Central memory CD8-positive, alpha-beta T cell (primary cell): ENCODE measurements at regions not wholly inside any gene's neighbourhood (a gene's known extent, or its start where the extent isn't known, plus 50 kb on each side); places are given as distances from the start of the nearest gene placed in this dataset.
A peak's percentile ranks its signal among the peaks of the same experiment; 100 is the strongest.
"Not testable (repeated sequence)": the region's sequence is repeated elsewhere in the genome, so short reads cannot be mapped to it uniquely, and the experiment has no call there.

ENCODE experiments used
- ATAC-seq: fragments of 150-1000 bp; cut with Tn5 transposase; replicated peaks from 2 replicates; pipeline ENCODE4 v1.10.0; 2022; ENCODE audit warnings: mild to moderate bottlenecking, moderate FRiP score, moderate number of reproducible peaks; ENCODE audit not compliant: poor library complexity, severe bottlenecking; ENCODE audit errors: extremely low read depth
- DNase-seq, 2 donors: peaks; one replicate each; pipeline ENCODE4 v3.0.0; 2021; ENCODE audit warnings: low spot score in 2 of 2
- H3K27ac Mint-ChIP-seq: one replicate; pipeline ENCODE4 v1.8.0; 2022; ENCODE audit warnings: low read depth, mild to moderate bottlenecking, moderate library complexity, mixed read lengths
- H3K27me3 Mint-ChIP-seq: one replicate; pipeline ENCODE4 v1.8.0; 2022; ENCODE audit warnings: mixed read lengths
- H3K36me3 Mint-ChIP-seq: one replicate; pipeline ENCODE4 v1.8.0; 2022; ENCODE audit warnings: mild to moderate bottlenecking, moderate library complexity, mixed read lengths; ENCODE audit not compliant: insufficient read depth
- H3K4me1 Mint-ChIP-seq: one replicate; pipeline ENCODE4 v1.8.0; 2022; ENCODE audit warnings: mixed read lengths
- H3K4me3 Mint-ChIP-seq: one replicate; pipeline ENCODE4 v1.8.0; 2022; ENCODE audit warnings: mild to moderate bottlenecking, moderate library complexity, mixed read lengths
- H3K9me3 Mint-ChIP-seq: one replicate; pipeline ENCODE4 v1.8.0; 2022; ENCODE audit warnings: mixed read lengths

- Mint-ChIP-seq H3K36me3 (peaks cover 6% of the 10 kb centered on the region), H3K9me3 (no peaks in the 10 kb centered on the region), H3K4me1 (peaks cover 34% of the 10 kb centered on the region), H3K27me3 (no peaks in the 10 kb centered on the region), H3K27ac (peak overlapping the region; percentile 69), H3K4me3 (peak overlapping the region; percentile 80)
- no peak for DNase-seq
- ATAC-seq = no peak
Measured at GRCh38 chr10:3666525-3667302, 118.3 kb downstream of the KLF6 start.

- DNase-seq (no peak), ATAC-seq (no peak)
- Mint-ChIP-seq H3K4me3 (no peak overlapping the region), H3K27me3 (no peaks in the 10 kb centered on the region), H3K4me1 (peaks cover 34% of the 10 kb centered on the region), H3K9me3 (no peaks in the 10 kb centered on the region), H3K36me3 (peaks cover 6% of the 10 kb centered on the region), H3K27ac (no peak overlapping the region)
Measured at GRCh38 chr10:3665316-3665908, 119.6 kb downstream of the KLF6 start.

GRCh38 chr10:3662775-3663174 is 122.2 kb downstream of the KLF6 start:
- H3K4me1 Mint-ChIP-seq = peaks cover 11% of the 10 kb centered on the region
- no peak overlapping the region for H3K4me3 Mint-ChIP-seq
- no peak overlapping the region for H3K27ac Mint-ChIP-seq
- ATAC-seq (no peak), DNase-seq (no peak)
- no peaks in the 10 kb centered on the region for H3K9me3 Mint-ChIP-seq
- H3K36me3 Mint-ChIP-seq = peaks cover 3% of the 10 kb centered on the region
- no peaks in the 10 kb centered on the region for H3K27me3 Mint-ChIP-seq

- no peak for ATAC-seq
- peaks cover 1% of the 10 kb centered on the region for H3K27me3 Mint-ChIP-seq
Measured at GRCh38 chr10:3661271-3661670, 123.7 kb downstream of the KLF6 start.

GRCh38 chr10:3660753-3661152 is 124.3 kb downstream of the KLF6 start:
- no peak overlapping the region for H3K4me3 Mint-ChIP-seq
- H3K27ac Mint-ChIP-seq = no peak overlapping the region
- H3K9me3 Mint-ChIP-seq = no peaks in the 10 kb centered on the region
- H3K27me3 Mint-ChIP-seq = peaks cover 6% of the 10 kb centered on the region
- H3K4me1 Mint-ChIP-seq = no peaks in the 10 kb centered on the region
- DNase-seq (no peak), ATAC-seq (no peak)
- H3K36me3 Mint-ChIP-seq = peaks cover 1% of the 10 kb centered on the region

More at GRCh38 chr10:3661271-3661670, 123.7 kb downstream of the KLF6 start:
- no peaks in the 10 kb centered on the region for H3K4me1 Mint-ChIP-seq
- no peak overlapping the region for H3K27ac Mint-ChIP-seq
- peaks cover 2% of the 10 kb centered on the region for H3K36me3 Mint-ChIP-seq
- no peak overlapping the region for H3K4me3 Mint-ChIP-seq
- DNase-seq = no peak
- no peaks in the 10 kb centered on the region for H3K9me3 Mint-ChIP-seq

GRCh38 chr10:3659203-3659917 is 125.6 kb downstream of the KLF6 start:
- H3K36me3 Mint-ChIP-seq = peaks cover 3% of the 10 kb centered on the region
- ATAC-seq = no peak

GRCh38 chr10:3658766-3659165 is 126.2 kb downstream of the KLF6 start:
- no peaks in the 10 kb centered on the region for H3K4me1 Mint-ChIP-seq
- no peaks in the 10 kb centered on the region for H3K9me3 Mint-ChIP-seq
- peaks cover 16% of the 10 kb centered on the region for H3K27me3 Mint-ChIP-seq
- no peak overlapping the region for H3K4me3 Mint-ChIP-seq
- DNase-seq (no peak), ATAC-seq (no peak)
- peaks cover 3% of the 10 kb centered on the region for H3K36me3 Mint-ChIP-seq
- H3K27ac Mint-ChIP-seq = no peak overlapping the region

More at GRCh38 chr10:3659203-3659917, 125.6 kb downstream of the KLF6 start:
- Mint-ChIP-seq H3K4me3 (no peak overlapping the region), H3K9me3 (no peaks in the 10 kb centered on the region), H3K27ac (no peak overlapping the region), H3K27me3 (peaks cover 16% of the 10 kb centered on the region), H3K4me1 (no peaks in the 10 kb centered on the region)
- no peak for DNase-seq

- peaks cover 2% of the 10 kb centered on the region for H3K36me3 Mint-ChIP-seq
- no peak overlapping the region for H3K4me3 Mint-ChIP-seq
- peaks cover 16% of the 10 kb centered on the region for H3K27me3 Mint-ChIP-seq
- no peak for DNase-seq
- peaks cover 8% of the 10 kb centered on the region for H3K4me1 Mint-ChIP-seq
- H3K27ac Mint-ChIP-seq = no peak overlapping the region
- no peaks in the 10 kb centered on the region for H3K9me3 Mint-ChIP-seq
- no peak for ATAC-seq
Measured at GRCh38 chr10:3656214-3656613, 128.8 kb downstream of the KLF6 start.

- ATAC-seq = no peak
- no peaks in the 10 kb centered on the region for H3K9me3 Mint-ChIP-seq
- H3K4me3 Mint-ChIP-seq = no peak overlapping the region
- no peak overlapping the region for H3K27ac Mint-ChIP-seq
- H3K4me1 Mint-ChIP-seq = peaks cover 8% of the 10 kb centered on the region
- no peak for DNase-seq
- H3K36me3 Mint-ChIP-seq = peaks cover 2% of the 10 kb centered on the region
- peaks cover 16% of the 10 kb centered on the region for H3K27me3 Mint-ChIP-seq
Measured at GRCh38 chr10:3655528-3655927, 129.5 kb downstream of the KLF6 start.

- DNase-seq = no peak
- Mint-ChIP-seq H3K4me3 (no peak overlapping the region), H3K9me3 (no peaks in the 10 kb centered on the region), H3K27me3 (peaks cover 16% of the 10 kb centered on the region), H3K27ac (no peak overlapping the region), H3K36me3 (peaks cover 2% of the 10 kb centered on the region), H3K4me1 (peaks cover 8% of the 10 kb centered on the region)
- ATAC-seq = no peak
Measured at GRCh38 chr10:3654980-3655379, 130.0 kb downstream of the KLF6 start.

GRCh38 chr10:3654496-3654895 is 130.5 kb downstream of the KLF6 start:
- H3K4me1 Mint-ChIP-seq = peaks cover 8% of the 10 kb centered on the region
- H3K9me3 Mint-ChIP-seq = no peaks in the 10 kb centered on the region
- no peak for ATAC-seq
- no peak for DNase-seq
- peaks cover 16% of the 10 kb centered on the region for H3K27me3 Mint-ChIP-seq
- H3K36me3 Mint-ChIP-seq = peaks cover 2% of the 10 kb centered on the region
- H3K4me3 Mint-ChIP-seq = peak overlapping the region; percentile 4
- H3K27ac Mint-ChIP-seq = no peak overlapping the region

GRCh38 chr10:3653303-3653702 is 131.7 kb downstream of the KLF6 start:
- peak overlapping the region; percentile 63 for H3K4me3 Mint-ChIP-seq

More at GRCh38 chr10:3653303-3653702, 131.7 kb downstream of the KLF6 start:
- H3K27ac Mint-ChIP-seq = peak overlapping the region; percentile 95
- peaks cover 16% of the 10 kb centered on the region for H3K27me3 Mint-ChIP-seq
- not testable (repeated sequence) for ATAC-seq, H3K4me1 Mint-ChIP-seq, DNase-seq, H3K9me3 Mint-ChIP-seq, H3K36me3 Mint-ChIP-seq
